Left renal cortex interstitium (tissue), 4 donors: ENCODE measurements at regions not wholly inside any gene's neighbourhood (a gene's known extent, or its start where the extent isn't known, plus 50 kb on each side); places are given as distances from the start of the nearest gene placed in this dataset.
A peak's percentile ranks its signal among the peaks of the same experiment; 100 is the strongest.

Experiments
- DNase-seq, 4 donors: peaks; one replicate each; pipeline ENCODE4 v3.0.0-alpha.2; 2013; ENCODE audit warnings: low read depth in 4 of 4, low spot score in 2 of 4, missing footprints in 1 of 4

DNA sequence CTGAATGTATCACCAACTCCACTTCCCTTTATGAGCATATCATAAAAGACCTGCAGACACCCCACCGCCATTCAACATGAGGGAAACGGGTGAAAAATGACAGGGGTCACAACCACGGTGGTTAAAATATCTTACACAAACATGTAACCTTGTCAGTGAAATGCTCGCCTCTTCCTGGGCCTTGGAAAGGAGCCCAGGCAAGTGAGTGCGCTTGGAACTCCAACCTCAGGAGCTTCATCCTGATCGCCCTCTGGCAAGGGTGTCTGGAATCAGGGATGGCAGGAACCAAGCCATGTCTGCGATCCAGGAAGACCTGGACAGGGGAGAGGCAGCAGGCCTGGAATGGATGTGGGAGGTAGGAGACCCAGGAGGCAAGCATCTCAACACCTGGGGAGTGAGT is 282.7 kb downstream of the GAS1 start:
- no peak for DNase-seq

DNA sequence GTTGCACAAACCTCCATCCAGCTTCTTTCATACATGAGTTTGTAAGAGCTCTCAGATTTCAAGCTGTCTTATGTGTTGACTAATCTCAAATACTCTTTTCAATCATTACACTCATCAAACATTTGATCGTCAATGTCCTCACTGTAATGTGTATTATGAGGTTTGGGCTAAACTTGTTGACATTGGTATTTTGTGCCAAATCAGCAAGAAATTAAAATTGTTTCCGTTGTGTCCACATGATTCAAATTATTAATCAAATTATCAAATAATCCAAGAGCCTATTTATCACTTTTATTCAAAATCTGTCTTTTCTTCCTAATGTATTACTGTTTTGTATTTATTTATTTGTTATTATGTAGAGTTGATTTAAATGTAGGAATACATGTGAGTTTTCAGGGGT is 283.4 kb downstream of the GAS1 start:
- no peak for DNase-seq

DNA sequence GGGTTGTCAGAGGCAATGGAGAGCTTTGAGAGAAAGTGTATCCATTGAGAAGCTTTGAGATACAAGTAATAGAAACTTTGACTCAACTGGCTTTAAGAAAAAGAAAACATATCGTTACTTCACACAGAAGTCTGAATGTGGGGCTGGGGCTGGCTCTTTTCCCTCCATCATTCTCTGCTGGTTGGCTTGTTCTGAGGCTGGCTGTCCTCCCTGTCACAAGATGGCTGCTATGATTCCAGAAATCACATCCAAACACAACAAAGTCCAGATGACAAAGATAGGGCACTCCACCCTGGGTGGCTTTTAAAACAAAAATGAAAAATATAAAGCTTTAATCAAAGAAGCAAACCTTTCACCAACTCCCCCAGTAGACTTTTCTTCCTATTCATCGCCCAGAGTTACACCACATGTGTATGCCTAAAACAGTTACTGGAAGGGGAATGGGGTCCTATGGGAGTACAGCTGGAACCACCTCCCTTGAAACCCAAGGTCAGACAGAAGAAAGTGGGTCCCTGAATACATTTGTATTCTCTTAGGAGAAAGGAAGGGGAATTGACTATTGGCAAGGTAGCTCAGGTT is 284.3 kb downstream of the GAS1 start:
- DNase-seq: no peak

DNA sequence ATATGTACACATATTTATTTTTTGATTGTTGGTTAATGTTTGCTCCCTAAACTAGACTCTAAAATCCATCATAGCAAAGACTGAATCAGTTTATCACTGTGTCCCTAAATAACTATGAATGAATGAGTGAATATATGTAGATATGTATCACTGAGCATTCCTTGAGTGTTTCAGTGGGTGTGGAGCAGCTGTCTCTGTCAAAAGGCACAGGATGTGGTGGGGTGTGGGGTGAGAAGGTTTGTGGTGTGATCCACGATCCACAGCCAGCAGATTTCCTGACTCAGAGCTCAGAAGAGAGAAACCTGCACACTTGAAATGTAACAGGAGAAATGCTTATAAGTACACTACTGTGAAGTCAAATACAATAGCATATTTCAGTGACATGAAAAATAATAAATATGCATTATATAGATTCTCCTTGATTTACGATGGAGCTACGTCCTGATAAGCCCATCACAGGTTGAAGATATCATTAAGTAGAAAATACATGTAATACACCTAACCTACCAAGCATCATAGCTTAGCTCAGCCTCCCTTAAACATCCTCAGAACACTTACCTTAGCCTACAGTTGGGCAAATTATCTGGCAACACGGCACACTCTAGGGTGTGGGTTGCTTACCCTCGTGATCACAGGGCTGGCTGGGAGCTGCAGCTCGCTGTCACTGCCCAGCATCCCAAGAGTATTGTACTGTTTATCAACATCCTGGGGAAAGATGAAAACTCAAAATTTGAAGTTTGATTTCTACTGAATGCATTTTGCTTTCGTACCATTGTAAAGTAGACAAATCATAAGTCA is 287.0 kb downstream of the GAS1 start:
- DNase-seq: no peak

DNA sequence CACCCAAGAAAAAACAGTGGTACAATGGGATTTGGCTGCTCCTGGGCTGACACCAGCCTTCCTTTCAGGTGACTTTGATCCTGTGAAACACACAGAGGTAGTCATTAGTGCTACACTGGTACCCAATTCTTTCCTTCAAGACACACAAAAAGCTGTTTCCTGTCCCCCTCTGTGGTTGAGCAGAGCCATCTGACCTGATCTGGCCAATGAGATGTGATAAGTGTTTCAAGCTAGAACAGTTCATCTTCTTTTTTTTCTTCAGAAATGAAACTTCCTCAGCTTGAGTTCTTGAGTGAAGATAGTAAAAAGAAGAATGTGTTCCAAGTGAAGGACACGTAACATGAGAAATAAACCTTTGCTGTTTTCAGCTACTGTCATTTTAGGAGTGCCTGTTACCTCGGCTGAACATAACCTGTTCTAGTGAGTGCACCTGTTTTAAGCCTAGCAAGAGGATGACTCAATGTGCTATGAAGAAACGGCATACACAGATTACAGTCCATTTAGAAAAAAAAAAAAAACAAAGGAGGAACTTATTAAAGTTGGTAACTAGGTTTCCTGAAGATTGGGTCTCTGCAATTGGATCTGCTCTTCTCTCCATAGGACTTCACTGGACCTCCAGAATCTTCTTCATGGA is 287.8 kb downstream of the GAS1 start:
- DNase-seq: no peak

DNA sequence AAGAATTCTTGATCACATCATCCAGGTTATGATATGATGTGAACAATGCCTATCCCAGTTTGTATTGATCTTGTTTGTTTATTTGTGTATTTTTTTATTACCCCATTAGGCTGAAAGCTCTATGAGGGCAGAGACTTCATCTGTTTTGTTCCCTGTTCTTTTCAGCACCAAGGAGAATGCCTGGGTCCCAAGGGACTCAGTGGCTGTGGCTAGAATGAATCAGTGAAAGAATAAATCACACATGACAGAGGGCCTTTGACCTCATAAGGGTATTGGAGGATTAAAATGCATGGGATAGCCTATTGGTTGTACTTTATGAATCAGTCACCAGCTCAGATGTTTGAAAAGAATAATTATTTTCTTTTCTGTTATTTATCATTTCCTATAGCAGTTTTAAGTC is 292.2 kb downstream of the GAS1 start:
- DNase-seq: no peak

DNA sequence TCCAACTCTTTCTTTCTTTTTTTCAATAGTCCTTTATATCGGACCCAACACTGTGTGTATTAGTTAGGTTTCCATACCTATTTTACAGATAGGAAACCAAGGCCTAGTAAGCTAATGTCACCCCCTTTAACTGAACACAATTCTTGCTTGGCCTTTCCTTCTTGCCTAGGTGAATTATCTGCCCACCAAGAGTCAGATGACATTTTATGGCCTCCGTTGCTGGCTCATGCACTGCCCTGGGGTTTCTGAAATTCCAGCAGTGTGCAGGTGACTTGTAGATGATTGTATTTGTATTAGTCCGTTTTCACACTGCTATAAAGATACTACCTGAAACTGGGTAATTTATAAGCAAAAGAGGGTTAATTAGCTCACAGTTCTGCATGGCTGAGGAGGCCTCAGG is 293.8 kb downstream of the GAS1 start:
- DNase-seq: no peak

DNA sequence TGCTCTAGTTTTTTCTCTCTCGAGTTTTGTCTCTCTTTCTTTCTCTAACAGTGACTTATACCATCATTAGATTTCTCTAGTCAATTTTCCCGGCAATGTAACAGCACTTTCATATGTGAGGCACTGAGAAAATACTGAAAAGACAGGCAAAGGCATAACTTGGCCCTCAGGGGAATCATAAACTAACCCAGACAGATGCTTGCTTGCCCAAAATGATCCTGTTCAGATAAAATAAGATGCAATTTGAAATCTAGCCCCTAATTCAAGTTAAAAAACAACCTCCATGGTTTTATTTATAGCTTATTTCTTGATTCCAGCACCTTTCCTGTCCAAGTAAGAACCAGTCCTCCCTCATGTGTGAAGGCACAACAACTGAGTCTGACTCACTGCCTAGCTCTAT is 294.6 kb downstream of the GAS1 start:
- DNase-seq: no peak

DNA sequence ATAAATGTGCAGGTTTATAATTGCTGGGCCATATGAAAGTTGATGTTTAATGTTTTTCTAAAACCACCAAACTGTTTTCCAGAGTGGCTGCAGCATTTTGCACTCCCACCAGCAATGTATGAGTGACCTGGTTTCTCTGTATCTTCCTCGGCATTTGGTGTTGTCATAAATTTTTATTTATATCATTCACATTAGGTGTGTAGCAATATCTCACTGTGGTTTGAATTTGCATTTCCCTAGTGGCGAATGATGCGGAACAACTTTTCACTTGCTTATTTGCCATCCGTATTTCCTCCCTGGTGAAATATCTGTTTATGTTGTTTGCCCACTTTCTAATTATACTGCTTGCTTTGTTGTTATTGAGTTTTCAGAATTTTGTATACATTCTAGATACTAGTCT is 295.7 kb upstream of the TUT7 start:
- DNase-seq: no peak

DNA sequence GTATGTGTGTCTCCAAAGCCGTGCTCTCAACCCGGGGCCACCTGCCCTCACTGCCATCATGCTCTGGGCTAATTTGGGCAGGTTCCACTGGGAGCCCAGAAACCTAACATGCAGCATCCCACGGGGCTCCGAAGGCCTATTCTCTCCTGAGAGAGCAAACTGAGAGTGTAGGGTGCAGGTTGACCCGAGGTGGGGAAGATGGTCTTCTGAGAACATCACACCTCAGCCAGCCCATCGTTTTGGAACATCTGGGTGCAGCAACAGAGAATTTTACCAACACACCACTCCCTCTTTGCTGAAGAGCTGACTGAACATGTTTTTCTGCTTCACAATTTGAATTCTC is 294.6 kb upstream of the TUT7 start:
- no peak for DNase-seq

DNA sequence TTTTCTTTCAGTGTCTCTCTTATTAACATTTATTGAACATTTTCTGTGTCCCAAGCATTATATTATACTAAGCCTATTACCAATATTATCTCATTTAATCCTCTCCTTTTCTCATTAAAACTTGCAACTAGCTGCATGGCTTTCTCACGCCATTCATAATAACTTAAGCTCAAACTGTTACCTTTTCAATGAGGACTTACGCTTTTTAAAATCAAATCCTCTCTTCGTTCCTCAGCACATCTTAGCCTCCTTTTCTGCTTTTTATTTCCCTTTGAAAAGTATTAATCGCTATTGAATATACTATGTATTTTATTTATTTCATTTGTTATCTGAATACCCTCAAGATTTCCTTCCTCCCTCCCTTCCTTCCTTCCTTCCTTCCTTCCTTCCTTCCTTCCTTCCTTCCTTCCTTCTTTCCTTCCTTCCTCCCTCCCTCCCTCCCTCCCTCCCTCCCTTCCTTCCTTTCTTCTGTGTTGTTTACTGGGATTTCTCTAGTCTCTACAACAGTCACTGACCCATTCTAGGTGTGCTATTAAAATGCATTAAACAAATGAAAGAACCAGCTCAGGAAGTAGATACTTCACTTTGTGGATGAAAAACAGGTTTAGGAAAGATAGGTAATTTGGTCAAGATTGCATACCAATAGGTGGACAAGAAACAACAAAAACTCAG is 294.1 kb upstream of the TUT7 start:
- DNase-seq: no peak

DNA sequence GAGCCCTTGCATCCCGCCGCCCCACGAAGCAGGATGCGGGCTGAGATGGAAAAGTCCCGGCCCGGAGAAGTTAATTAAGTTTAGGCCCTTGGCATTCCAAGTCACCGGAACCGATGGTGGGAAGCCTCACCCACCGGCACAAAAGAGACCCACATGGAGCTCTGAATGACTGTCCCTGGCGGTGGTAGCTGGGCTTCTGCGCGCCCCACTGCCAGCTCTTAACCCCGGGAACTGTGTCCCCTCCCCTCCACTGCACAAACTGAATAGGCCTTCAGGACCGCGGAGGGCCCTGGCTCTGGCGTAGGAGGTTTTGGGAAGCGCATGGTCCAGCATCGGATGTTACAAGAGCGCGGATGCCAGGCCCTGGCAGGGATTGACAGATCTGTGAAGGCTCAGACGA is 291.1 kb upstream of the TUT7 start:
- no peak for DNase-seq

DNA sequence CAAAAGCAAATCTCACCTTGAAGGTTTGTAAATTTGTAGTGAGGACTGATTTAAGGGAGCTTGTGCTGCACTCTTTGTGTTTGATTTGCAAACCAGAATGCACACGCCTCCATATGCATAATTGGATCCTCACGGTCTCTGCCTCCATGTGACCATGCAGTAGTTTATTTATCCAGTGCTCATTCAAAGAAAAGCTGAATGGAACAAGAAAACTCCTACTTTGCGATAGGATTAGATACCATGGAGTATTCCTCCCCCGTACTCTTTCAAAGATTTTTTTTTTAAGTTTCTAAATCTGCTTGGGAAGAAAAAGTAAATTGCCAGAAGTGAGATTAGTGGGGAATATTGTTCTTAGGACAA is 290.4 kb upstream of the TUT7 start:
- DNase-seq: no peak

DNA sequence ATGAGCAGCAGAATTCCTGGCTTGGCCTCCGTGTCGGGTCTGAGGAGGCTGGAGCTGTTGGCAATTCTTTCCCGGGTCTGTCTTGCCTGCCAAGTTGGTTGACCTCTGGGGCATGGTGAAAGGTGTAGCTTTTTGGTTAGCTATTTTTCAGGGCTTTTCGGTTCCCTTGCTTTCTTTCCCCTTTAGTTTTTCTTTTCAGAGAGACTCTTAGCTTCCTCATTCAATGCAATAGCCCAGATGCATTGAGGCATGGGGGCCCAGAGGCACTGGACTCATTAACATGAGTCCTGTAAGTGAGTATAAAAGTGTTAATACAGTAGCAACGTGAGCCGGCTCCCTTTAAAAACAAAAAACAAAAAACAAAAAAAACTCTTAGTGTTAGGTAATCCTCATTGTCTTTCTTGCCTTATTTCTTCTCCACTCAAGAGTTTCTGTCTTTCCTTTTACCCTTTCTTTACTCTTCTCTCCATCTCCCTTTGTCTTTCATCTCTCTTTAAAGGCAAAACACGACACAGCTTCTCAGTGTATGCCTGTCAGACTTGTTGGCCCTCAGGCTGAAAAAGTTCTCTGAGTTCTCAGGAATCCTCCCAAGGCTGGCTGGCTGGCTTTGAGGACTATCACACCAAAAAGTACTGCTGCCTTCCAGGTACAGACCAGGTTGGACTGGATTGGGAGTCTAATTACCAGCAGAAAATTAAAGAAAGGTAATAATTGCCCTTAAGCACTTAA is 289.9 kb upstream of the TUT7 start:
- no peak for DNase-seq

DNA sequence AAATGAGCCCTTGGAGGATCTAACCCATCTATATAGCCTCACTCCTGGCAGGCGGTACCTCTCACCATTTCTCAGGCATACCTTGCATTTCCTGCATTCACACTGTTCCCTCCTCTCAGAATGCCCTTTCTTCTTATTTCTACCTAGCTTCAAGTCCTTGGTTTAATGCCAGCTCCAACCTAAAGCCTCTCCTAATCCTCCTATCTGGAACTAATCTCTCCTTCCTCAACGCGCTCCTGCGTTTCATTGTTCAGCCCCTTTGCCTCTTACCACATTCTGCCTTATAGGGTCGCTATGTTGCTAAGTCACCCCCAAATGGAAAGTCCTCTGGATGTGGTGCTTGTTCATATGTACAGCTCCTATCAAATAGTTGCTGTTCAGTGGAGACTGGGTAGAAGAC is 288.5 kb upstream of the TUT7 start:
- DNase-seq: no peak

DNA sequence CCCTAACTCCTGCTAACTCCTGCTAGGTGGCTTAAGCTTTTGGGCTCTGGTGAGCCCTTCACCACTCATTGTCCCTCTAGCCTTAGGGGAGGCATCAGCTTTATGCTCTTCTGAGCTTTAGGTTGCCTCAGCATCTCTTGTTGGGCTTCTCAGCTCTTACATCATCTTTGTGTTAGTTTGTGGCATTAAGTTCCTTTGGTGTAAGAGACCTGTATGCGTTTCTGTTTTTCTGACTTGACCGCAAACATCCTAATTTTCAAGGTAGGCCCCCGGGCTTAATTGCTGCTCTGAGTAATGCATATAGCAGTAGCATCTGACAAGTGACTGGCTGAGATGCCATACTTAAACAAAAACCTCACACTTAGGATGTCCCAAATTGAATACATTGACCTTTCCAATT is 287.8 kb upstream of the TUT7 start:
- no peak for DNase-seq

DNA sequence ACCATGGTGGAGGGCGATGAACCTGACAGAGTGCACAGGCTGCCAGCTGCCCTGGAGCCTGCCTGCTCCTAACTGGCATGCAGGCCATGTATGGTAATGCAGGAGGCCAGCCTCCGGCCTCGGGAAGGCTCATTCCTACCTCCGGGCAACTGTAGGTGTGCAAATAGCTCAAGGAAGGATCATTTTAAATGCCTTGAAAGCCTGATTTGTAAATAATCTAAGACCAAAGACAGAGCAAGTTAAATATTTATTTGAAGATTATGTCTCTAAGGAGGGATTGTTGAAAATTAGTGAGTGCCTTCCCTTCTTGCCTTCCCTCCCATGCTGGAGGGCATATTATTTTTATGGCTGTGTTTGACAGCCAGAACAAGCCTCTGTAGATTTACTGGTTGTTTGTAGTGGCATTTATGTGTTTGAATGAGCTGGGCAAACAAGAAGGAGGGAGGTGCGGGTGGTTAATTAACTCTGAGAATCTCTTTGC is 285.7 kb upstream of the TUT7 start:
- DNase-seq: no peak

DNA sequence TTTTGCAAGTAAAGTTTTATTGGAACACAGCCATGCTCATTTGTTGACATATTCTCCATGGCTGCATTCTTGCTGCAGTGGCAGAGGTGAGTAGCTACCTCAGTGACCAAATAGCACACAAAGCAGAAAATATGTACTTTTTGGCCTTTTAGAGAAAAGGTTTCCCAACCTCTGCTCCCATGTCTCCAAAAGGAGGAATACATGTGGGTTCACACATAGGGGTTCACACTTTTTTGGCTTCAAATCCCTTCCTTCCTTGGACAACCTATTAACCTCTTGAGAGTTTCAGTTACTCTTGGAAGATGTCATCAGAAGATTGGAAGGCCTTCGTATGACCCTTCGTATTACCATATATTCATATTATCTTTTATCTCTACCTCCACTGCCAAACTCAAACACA is 285.1 kb upstream of the TUT7 start:
- no peak for DNase-seq

DNA sequence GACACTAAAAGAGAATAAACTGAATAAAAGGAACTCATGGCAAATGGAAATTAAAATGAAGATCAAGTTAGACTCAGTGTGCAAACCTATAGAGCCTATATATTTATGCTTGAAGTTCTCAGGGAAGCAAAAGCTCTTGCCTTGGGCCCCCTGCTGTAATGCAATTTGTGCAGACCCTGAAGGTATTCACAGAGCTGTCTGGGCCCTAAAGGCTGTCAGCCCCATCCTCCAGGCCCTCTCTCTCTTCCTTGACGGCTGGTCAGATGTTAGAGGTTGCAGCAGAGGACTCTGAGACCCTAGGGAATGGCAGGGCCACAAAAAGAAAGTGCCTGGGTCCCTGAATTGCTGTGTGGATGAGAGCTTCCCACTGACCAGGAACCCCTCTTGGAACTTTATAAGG is 283.9 kb upstream of the TUT7 start:
- DNase-seq: no peak

DNA sequence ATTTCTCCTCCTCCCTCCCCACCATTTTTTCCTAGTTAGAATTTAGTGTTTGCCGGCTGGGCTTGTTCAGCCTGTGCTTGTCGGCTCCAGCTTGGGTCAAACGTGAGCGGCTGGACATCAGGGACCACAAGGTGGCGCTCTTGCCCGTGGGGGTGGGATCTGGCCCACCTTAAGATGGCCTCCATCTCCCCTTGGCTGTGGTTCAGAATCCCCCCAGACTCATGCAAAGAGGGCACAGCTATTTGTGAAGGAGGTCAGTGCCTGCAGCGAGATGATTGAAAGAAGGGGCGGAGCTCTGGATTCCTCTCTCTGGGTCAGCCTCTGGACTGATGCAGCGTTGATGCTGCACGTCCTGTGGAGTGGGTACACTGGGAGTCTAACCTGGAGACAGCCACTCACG is 283.3 kb upstream of the TUT7 start:
- DNase-seq: peak in 1 of 4 donors; percentile 56

DNA sequence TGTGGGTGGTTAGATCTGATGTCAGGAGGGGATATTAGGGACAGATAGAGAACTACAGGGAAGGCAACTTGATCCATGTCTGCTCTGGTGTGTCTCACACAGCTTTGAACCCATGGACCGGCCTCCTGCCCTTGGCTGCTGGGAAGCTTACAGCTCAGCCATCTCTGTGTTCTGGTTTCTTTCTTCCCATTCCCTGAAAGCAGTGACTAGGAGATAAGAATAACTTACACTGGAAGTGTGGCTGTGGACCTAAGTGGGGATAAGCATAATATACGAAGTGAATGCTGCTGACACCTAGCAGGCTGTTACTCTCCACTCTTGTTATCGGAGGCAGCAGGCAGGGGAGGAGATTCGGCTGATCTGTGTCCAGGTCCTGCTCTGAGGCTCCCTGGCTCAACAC is 282.3 kb upstream of the TUT7 start:
- DNase-seq: no peak
